Peyer's patch (tissue), 4 donors: ENCODE measurements at regions not wholly inside any gene's neighbourhood (a gene's known extent, or its start where the extent isn't known, plus 50 kb on each side); places are given as distances from the start of the nearest gene placed in this dataset.
"Not testable (repeated sequence)": the region's sequence is repeated elsewhere in the genome, so short reads cannot be mapped to it uniquely, and the experiment has no call there.

Experiments
- DNase-seq, 3 donors: peaks; one replicate each; pipeline ENCODE4 v3.0.0-alpha.2; 2017 to 2019
- H3K27ac ChIP-seq, 4 donors: fragments of 200-600 bp; sonication (generic); one replicate each; pipeline ENCODE4 v1.5.1; 2016 to 2019
- H3K27me3 ChIP-seq, 2 donors: fragments of 200-600 bp; sonication (generic); one replicate each; pipeline ENCODE4 v1.5.1; 2019
- H3K36me3 ChIP-seq, 3 donors: fragments of 200-600 bp; sonication (generic); one replicate each; pipeline ENCODE4 v1.5.1; 2016 to 2019
- H3K4me1 ChIP-seq, 4 donors: fragments of 200-600 bp; sonication (generic); one replicate each; pipeline ENCODE4 v1.5.1; 2016 to 2019
- H3K4me3 ChIP-seq, 4 donors: fragments of 200-600 bp; sonication (generic); 1 replicate in 3 of 4; 2 replicates in 1 of 4; pipeline ENCODE4 v1.5.1; 2016 to 2019; ENCODE audit warnings: mild to moderate bottlenecking in 1 of 4
- H3K9me3 ChIP-seq, 4 donors: fragments of 200-600 bp; sonication (generic); one replicate each; pipeline ENCODE4 v1.5.1; 2016 to 2019; ENCODE audit warnings: mild to moderate bottlenecking in 1 of 4
- CTCF ChIP-seq, 6 experiments: fragments of 450-650 bp in 4 of 6; fragments of 200-600 bp in 2 of 6; sonication (generic) in 1 of 6; IDR thresholded peaks; one replicate each; pipeline ENCODE4 v1.5.1; 2017 to 2019; ENCODE audit warnings: antibody characterized with exemption in 6 of 6, mild to moderate bottlenecking in 3 of 6, moderate library complexity in 1 of 6
- POLR2A ChIP-seq, 2 donors: fragments of 450-650 bp; IDR thresholded peaks; one replicate each; pipeline ENCODE4 v1.5.1; 2017; ENCODE audit warnings: antibody characterized with exemption in 2 of 2, mild to moderate bottlenecking in 2 of 2, moderate library complexity in 2 of 2

- Histone ChIP-seq H3K4me3 (no peak overlapping the region), H3K9me3 (no peaks in the 10 kb centered on the region), H3K36me3 (no peaks in the 10 kb centered on the region), H3K27me3 (no peaks in the 10 kb centered on the region), H3K27ac (no peak overlapping the region), H3K4me1 (no peaks in the 10 kb centered on the region)
- no peak for DNase-seq
- no peak for TF ChIP-seq POLR2A (IDR thresholded peaks at IDR 0.05)
- TF ChIP-seq CTCF (IDR thresholded peaks at IDR 0.05), result no peak
Measured at GRCh38 chr5:36407396-36407795, 105.7 kb upstream of the RANBP3L start.

- not testable (repeated sequence) for H3K9me3 ChIP-seq, H3K4me3 ChIP-seq, H3K36me3 ChIP-seq, DNase-seq, H3K27me3 ChIP-seq, H3K4me1 ChIP-seq, H3K27ac ChIP-seq
Measured at GRCh38 chr5:36409711-36410110, 108.0 kb upstream of the RANBP3L start.

- not testable (repeated sequence) for H3K4me3 ChIP-seq, H3K36me3 ChIP-seq, DNase-seq, H3K4me1 ChIP-seq, H3K27ac ChIP-seq, H3K9me3 ChIP-seq, H3K27me3 ChIP-seq
Measured at GRCh38 chr5:36410672-36411071, 109.0 kb upstream of the RANBP3L start.

GRCh38 chr5:36414869-36415282 is 113.2 kb upstream of the RANBP3L start:
- Histone ChIP-seq H3K27me3 (no peaks in the 10 kb centered on the region), H3K36me3 (no peaks in the 10 kb centered on the region), H3K4me3 (no peak overlapping the region), H3K9me3 (no peaks in the 10 kb centered on the region), H3K27ac (no peak overlapping the region), H3K4me1 (no peaks in the 10 kb centered on the region)
- TF ChIP-seq CTCF (IDR thresholded peaks at IDR 0.05), result peak in 5 of 6 experiments; percentile 12 to 54 (median 46)
- no peak for TF ChIP-seq POLR2A (IDR thresholded peaks at IDR 0.05)
- no peak for DNase-seq

- no peaks in the 10 kb centered on the region for H3K9me3 ChIP-seq
- DNase-seq, result no peak
- H3K27me3 ChIP-seq, result no peaks in the 10 kb centered on the region
- no peaks in the 10 kb centered on the region for H3K4me1 ChIP-seq
- no peaks in the 10 kb centered on the region for H3K36me3 ChIP-seq
- H3K27ac ChIP-seq, result no peak overlapping the region
- TF ChIP-seq POLR2A (IDR thresholded peaks at IDR 0.05), result no peak
- TF ChIP-seq CTCF (IDR thresholded peaks at IDR 0.05), result no peak
- H3K4me3 ChIP-seq, result no peak overlapping the region
Measured at GRCh38 chr5:36416605-36417004, 114.9 kb upstream of the RANBP3L start.

GRCh38 chr5:36417221-36417620 is 115.5 kb upstream of the RANBP3L start:
- DNase-seq, result no peak
- Histone ChIP-seq H3K4me3 (no peak overlapping the region), H3K9me3 (no peaks in the 10 kb centered on the region), H3K27me3 (no peaks in the 10 kb centered on the region), H3K4me1 (no peaks in the 10 kb centered on the region), H3K36me3 (no peaks in the 10 kb centered on the region), H3K27ac (no peak overlapping the region)
- TF ChIP-seq CTCF (IDR thresholded peaks at IDR 0.05), result no peak
- TF ChIP-seq POLR2A (IDR thresholded peaks at IDR 0.05), result no peak

GRCh38 chr5:36417668-36418067 is 116.0 kb upstream of the RANBP3L start:
- Histone ChIP-seq H3K27me3 (no peaks in the 10 kb centered on the region), H3K36me3 (no peaks in the 10 kb centered on the region), H3K27ac (no peak overlapping the region), H3K9me3 (no peaks in the 10 kb centered on the region), H3K4me1 (no peaks in the 10 kb centered on the region), H3K4me3 (no peak overlapping the region)
- no peak for TF ChIP-seq CTCF (IDR thresholded peaks at IDR 0.05)
- no peak for TF ChIP-seq POLR2A (IDR thresholded peaks at IDR 0.05)
- DNase-seq, result no peak
